Liver (tissue), 7 donors: ENCODE measurements at regions not wholly inside any gene's neighbourhood (a gene's known extent, or its start where the extent isn't known, plus 50 kb on each side); places are given as distances from the start of the nearest gene placed in this dataset.

Source experiments
- DNase-seq: peaks from one replicate; pipeline ENCODE4 v3.0.0-alpha.2; 2017; ENCODE audit warnings: low spot score
- H3K27ac ChIP-seq, 2 donors: one replicate each; pipeline ENCODE4 v1.7.0; 2013; ENCODE audit warnings: inconsistent platforms in 2 of 2, low read length in 2 of 2, control low read depth in 1 of 2, low read depth in 1 of 2, mild to moderate bottlenecking in 1 of 2
- H3K27me3 ChIP-seq, 4 donors: one replicate each; pipeline versions ENCODE4 v1.6.1 to v1.7.0; 2013; ENCODE audit warnings: low read length in 3 of 4, inconsistent platforms in 1 of 4, mild to moderate bottlenecking in 1 of 4, moderate library complexity in 1 of 4; ENCODE audit not compliant: control insufficient read depth in 4 of 4, insufficient read depth in 4 of 4
- H3K36me3 ChIP-seq, 4 donors: one replicate each; pipeline versions ENCODE4 v1.6.1 to v1.7.0; 2013; ENCODE audit warnings: low read length in 3 of 4, mild to moderate bottlenecking in 3 of 4, low read depth in 1 of 4, moderate library complexity in 1 of 4; ENCODE audit not compliant: control insufficient read depth in 4 of 4, insufficient read depth in 3 of 4
- H3K4me1 ChIP-seq, 4 donors: one replicate each; pipeline versions ENCODE4 v1.6.1 to v1.7.0; 2013; ENCODE audit warnings: low read length in 3 of 4, mild to moderate bottlenecking in 3 of 4, moderate library complexity in 1 of 4; ENCODE audit not compliant: control insufficient read depth in 4 of 4, insufficient read depth in 4 of 4
- H3K4me3 ChIP-seq, 3 donors: one replicate each; pipeline versions ENCODE4 v1.6.1 to v1.7.0; 2013; ENCODE audit warnings: low read length in 3 of 3, control low read depth in 1 of 3, low read depth in 1 of 3, mild to moderate bottlenecking in 1 of 3
- H3K9ac ChIP-seq, 2 donors: one replicate each; pipeline ENCODE4 v1.7.0; 2013; ENCODE audit warnings: low read length in 2 of 2, mild to moderate bottlenecking in 2 of 2, moderate library complexity in 2 of 2, control low read depth in 1 of 2, low read depth in 1 of 2
- H3K9me3 ChIP-seq, 4 donors: one replicate each; pipeline versions ENCODE4 v1.6.1 to v1.7.0; 2013; ENCODE audit warnings: low read length in 3 of 4; ENCODE audit not compliant: control insufficient read depth in 4 of 4
- EGR1 ChIP-seq, 2 donors: IDR thresholded peaks; 2 replicates each; pipeline ENCODE4 v1.6.1; 2016 to 2018; ENCODE audit warnings: antibody characterized with exemption in 2 of 2, low read depth in 2 of 2
- FOXA1 ChIP-seq: IDR thresholded peaks from 2 replicates; pipeline ENCODE4 v1.6.1; 2016; ENCODE audit warnings: antibody characterized with exemption
- FOXA2 ChIP-seq: IDR thresholded peaks from 2 replicates; pipeline ENCODE4 v1.6.1; 2016; ENCODE audit warnings: antibody characterized with exemption
- GABPA ChIP-seq, 2 donors: IDR thresholded peaks in 1 of 2; conservative IDR thresholded peaks in 1 of 2; 2 replicates each; pipeline ENCODE4 v1.6.1; 2016; ENCODE audit warnings: antibody characterized with exemption in 2 of 2, mild to moderate bottlenecking in 1 of 2, moderate library complexity in 1 of 2
- HNF4A ChIP-seq, 2 donors: conservative IDR thresholded peaks; 2 replicates each; pipeline ENCODE4 v1.6.1; 2016; ENCODE audit warnings: antibody characterized with exemption in 2 of 2, mild to moderate bottlenecking in 2 of 2
- REST ChIP-seq: IDR thresholded peaks from 2 replicates; pipeline ENCODE4 v1.6.1; 2016; ENCODE audit warnings: antibody characterized with exemption, mild to moderate bottlenecking
- RXRA ChIP-seq, 2 donors: IDR thresholded peaks; 2 replicates each; pipeline ENCODE4 v1.6.1; 2017 to 2018; ENCODE audit warnings: antibody characterized with exemption in 2 of 2, mild to moderate bottlenecking in 1 of 2
- WGBS: extraction: QIAGEN DNeasy Blood & Tissue Kit; methylation state at CpG from one replicate; pipeline ENCODE4 v1.1.7; 2013; 5-methylcytosine and 5-hydroxymethylcytosine counted together
- TF ChIP-seq, protein P1 (sequence below): IDR thresholded peaks from 2 replicates; pipeline ENCODE4 v1.6.1; 2016; ENCODE audit warnings: antibody characterized with exemption
- TF ChIP-seq, protein P2 (sequence below): IDR thresholded peaks from 2 replicates; pipeline ENCODE4 v1.6.1; 2016; ENCODE audit warnings: antibody characterized with exemption
- donor health status: healthy.
- donor health status: healthy.
- donor health status: healthy.
- donor health status: healthy.

DNA sequence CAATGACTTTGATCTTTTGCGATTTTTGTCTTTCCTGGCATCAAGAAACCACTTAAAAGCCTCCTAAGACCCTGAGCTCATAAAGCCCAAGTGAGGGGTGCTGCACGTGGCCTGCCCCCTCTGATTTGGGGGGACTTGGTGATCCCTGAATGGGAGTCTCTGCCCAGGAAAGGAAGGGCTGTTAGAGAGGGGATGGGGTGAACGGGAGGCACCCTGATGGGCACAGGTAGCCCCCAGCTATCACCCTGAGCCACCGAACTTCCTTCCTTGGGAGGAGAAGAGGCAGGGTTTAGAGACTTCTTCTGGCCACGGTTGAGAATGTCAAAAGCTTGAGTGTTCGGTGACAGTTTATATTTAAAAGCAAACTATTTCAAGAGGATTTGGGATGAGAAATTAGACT is 305.5 kb downstream of the ZNF536 start (continued):
- TF ChIP-seq, protein P1, sequence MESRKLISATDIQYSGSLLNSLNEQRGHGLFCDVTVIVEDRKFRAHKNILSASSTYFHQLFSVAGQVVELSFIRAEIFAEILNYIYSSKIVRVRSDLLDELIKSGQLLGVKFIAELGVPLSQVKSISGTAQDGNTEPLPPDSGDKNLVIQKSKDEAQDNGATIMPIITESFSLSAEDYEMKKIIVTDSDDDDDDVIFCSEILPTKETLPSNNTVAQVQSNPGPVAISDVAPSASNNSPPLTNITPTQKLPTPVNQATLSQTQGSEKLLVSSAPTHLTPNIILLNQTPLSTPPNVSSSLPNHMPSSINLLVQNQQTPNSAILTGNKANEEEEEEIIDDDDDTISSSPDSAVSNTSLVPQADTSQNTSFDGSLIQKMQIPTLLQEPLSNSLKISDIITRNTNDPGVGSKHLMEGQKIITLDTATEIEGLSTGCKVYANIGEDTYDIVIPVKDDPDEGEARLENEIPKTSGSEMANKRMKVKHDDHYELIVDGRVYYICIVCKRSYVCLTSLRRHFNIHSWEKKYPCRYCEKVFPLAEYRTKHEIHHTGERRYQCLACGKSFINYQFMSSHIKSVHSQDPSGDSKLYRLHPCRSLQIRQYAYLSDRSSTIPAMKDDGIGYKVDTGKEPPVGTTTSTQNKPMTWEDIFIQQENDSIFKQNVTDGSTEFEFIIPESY: no peak

- H3K9me3 ChIP-seq: no peaks in the 10 kb centered on the region
- H3K4me3 ChIP-seq: no peak overlapping the region
- H3K36me3 ChIP-seq: no peaks in the 10 kb centered on the region
- H3K4me1 ChIP-seq: no peaks in the 10 kb centered on the region
- no peak for TF ChIP-seq HNF4A (conservative IDR thresholded peaks at IDR 0.05)
- TF ChIP-seq, protein P2, sequence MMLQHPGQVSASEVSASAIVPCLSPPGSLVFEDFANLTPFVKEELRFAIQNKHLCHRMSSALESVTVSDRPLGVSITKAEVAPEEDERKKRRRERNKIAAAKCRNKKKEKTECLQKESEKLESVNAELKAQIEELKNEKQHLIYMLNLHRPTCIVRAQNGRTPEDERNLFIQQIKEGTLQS: no peak
- no peak overlapping the region for H3K27ac ChIP-seq
- peaks cover 0 to 10% (median under 1%) of the 10 kb centered on the region in 4 donors for H3K27me3 ChIP-seq
- no peak for DNase-seq
- no peak overlapping the region for H3K9ac ChIP-seq
- WGBS: 68% methylated on average over 8 of the region's 8 CpGs
These were observed 305.0 kb downstream of the ZNF536 start for GRCh38 chr19:30676990-30677679.

DNA sequence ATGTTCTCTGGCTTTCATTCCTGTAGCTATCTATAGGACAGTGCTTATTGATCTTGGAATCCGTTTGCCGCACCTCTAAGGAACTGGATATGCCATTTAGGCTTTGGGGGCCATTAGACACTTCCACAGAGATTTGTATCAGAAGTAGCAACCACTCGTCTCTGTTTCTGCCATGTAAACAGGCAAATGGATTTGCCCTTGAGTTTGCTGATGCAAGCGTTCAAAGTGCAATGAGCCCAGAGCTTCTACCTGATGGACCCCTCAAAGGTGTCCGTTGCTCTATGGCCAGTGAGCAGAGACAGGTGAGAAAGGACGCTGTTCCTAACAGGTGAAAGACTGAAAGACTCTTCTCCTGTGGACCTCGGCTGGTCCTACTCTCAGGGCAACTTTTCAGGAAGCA is 302.9 kb downstream of the ZNF536 start:
- H3K9ac ChIP-seq: no peak overlapping the region
- DNase-seq: no peak
- WGBS: 47% methylated on average over 7 of the region's 7 CpGs
- no peaks in the 10 kb centered on the region for H3K4me1 ChIP-seq
- no peak overlapping the region for H3K4me3 ChIP-seq
- no peaks in the 10 kb centered on the region for H3K9me3 ChIP-seq
- no peak overlapping the region for H3K27ac ChIP-seq
- no peaks in the 10 kb centered on the region for H3K36me3 ChIP-seq
- H3K27me3 ChIP-seq: peaks cover 0 to 10% (median under 1%) of the 10 kb centered on the region in 4 donors
- peak in 1 of 2 donors; percentile 16 for TF ChIP-seq HNF4A (conservative IDR thresholded peaks at IDR 0.05)
- TF ChIP-seq GABPA (IDR thresholded peaks at IDR 0.05 in 1 of 2, conservative IDR thresholded peaks at IDR 0.05 in 1 of 2): no peak

DNA sequence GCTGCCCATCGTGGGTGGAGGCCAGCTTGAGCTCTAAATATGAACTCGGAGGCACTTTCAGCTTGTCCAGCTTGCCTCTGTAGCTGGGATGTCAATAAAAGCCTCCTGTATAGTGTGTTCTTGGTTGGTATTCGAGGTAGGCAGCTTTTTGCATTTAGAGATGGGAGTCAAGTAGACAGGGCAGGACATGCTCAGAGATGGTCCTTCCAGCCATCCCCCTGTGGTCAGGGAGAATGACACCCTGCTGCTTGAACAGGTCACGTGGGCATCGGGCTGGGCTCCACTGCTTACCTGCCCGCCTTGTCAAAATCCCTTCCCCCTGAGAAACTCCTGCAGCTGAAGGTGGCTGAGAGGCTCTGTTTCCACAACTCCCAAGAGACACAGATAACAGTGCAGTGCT is 302.5 kb downstream of the ZNF536 start:
- 84% methylated on average over 6 of the region's 6 CpGs for WGBS
- H3K27ac ChIP-seq: no peak overlapping the region
- no peak for DNase-seq
- TF ChIP-seq FOXA1 (no peak), FOXA2 (no peak), EGR1 (IDR thresholded peaks at IDR 0.05; ENCODE audit: low read depth in 2 of 2) (no peak), HNF4A (conservative IDR thresholded peaks at IDR 0.05) (no peak), RXRA (IDR thresholded peaks at IDR 0.05) (no peak), REST (no peak)
- TF ChIP-seq, protein P1: no peak
- TF ChIP-seq, protein P2: no peak
- no peak overlapping the region for H3K4me3 ChIP-seq
- peaks cover 0 to 10% (median under 1%) of the 10 kb centered on the region in 4 donors for H3K27me3 ChIP-seq
- H3K4me1 ChIP-seq: no peaks in the 10 kb centered on the region
- no peak overlapping the region for H3K9ac ChIP-seq
- no peaks in the 10 kb centered on the region for H3K36me3 ChIP-seq
- H3K9me3 ChIP-seq: no peaks in the 10 kb centered on the region
